Endothelial cell of umbilical vein (primary cell): ENCODE measurements at regions not wholly inside any gene's neighbourhood (a gene's known extent, or its start where the extent isn't known, plus 50 kb on each side); places are given as distances from the start of the nearest gene placed in this dataset.

Experiments
- EZH2 ChIP-seq: IDR thresholded peaks from 2 replicates; pipeline ENCODE4 v1.6.1; 2012; ENCODE audit warnings: borderline replicate concordance, low read depth, mild to moderate bottlenecking, moderate library complexity, low read length, inconsistent platforms; ENCODE audit not compliant: severe bottlenecking
- JUN ChIP-seq: IDR thresholded peaks from 2 replicates; pipeline ENCODE4 v1.6.1; 2011; ENCODE audit warnings: borderline replicate concordance, low read depth; ENCODE audit not compliant: insufficient read length, insufficient read depth
- POLR2A ChIP-seq: IDR thresholded peaks from 2 replicates; pipeline ENCODE4 v1.6.1; 2012; ENCODE audit warnings: low read depth, mild to moderate bottlenecking, control low read depth, low read length
- POLR2AphosphoS5 ChIP-seq: IDR thresholded peaks from 2 replicates; pipeline ENCODE4 v1.6.1; 2012; ENCODE audit warnings: low read depth, mild to moderate bottlenecking, control low read depth, low read length, moderate library complexity; ENCODE audit not compliant: insufficient read depth
- TF ChIP-seq, protein P1 (sequence below), 2 donors: IDR thresholded peaks; 1 replicate in 1 of 2; 2 replicates in 1 of 2; pipeline ENCODE4 v1.5.1; 2011; ENCODE audit warnings: low read length in 2 of 2, mild to moderate bottlenecking in 2 of 2, moderate library complexity in 2 of 2, control low read depth in 1 of 2, inconsistent platforms in 1 of 2, low read depth in 1 of 2; ENCODE audit not compliant: insufficient read depth in 1 of 2; ENCODE audit errors: extremely low read depth in 1 of 2

DNA sequence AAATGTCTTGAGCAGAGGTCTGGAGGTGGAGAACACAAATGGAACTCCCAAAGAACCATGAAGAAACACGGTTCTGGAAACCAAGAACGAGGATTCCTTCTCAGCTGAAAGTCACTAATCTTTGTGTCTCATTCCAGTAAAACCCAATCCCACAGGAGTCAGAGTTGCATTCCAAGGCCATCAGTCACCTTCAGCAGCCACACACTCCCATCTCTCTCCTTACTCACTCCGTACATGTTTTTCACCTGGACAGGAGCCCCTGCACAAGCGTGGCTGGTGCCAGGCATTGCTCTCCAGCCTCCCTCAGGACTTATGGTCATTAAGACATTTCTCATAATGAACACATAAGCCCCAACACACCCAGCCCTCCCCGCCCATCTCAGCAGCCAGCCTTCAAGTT lies 175.4 kb upstream of the SIX2 start:
- TF ChIP-seq, protein P1, sequence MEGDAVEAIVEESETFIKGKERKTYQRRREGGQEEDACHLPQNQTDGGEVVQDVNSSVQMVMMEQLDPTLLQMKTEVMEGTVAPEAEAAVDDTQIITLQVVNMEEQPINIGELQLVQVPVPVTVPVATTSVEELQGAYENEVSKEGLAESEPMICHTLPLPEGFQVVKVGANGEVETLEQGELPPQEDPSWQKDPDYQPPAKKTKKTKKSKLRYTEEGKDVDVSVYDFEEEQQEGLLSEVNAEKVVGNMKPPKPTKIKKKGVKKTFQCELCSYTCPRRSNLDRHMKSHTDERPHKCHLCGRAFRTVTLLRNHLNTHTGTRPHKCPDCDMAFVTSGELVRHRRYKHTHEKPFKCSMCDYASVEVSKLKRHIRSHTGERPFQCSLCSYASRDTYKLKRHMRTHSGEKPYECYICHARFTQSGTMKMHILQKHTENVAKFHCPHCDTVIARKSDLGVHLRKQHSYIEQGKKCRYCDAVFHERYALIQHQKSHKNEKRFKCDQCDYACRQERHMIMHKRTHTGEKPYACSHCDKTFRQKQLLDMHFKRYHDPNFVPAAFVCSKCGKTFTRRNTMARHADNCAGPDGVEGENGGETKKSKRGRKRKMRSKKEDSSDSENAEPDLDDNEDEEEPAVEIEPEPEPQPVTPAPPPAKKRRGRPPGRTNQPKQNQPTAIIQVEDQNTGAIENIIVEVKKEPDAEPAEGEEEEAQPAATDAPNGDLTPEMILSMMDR (IDR thresholded peaks at IDR 0.05; ENCODE audit: extremely low read depth in 1 of 2, insufficient read depth in 1 of 2, low read depth in 1 of 2, low read length in 2 of 2), result no peak
- no peak for TF ChIP-seq POLR2A
- TF ChIP-seq POLR2AphosphoS5, result no peak
- no peak for TF ChIP-seq JUN
- TF ChIP-seq EZH2, result no peak
